Adrenal gland (tissue), 9 donors: ENCODE measurements at regions not wholly inside any gene's neighbourhood (a gene's known extent, or its start where the extent isn't known, plus 50 kb on each side); places are given as distances from the start of the nearest gene placed in this dataset.

Experiments
- DNase-seq, 7 donors: peaks; one replicate each; pipeline ENCODE4 v3.0.0-alpha.2; 2019 to 2020
- H3K27ac ChIP-seq, 5 donors: fragments of 200-600 bp; sonication (generic) in 4 of 5; 1 replicate in 3 of 5; 2 replicates in 2 of 5; pipeline versions ENCODE4 v1.5.1 to v1.8.0; 2016 to 2020; ENCODE audit warnings: mild to moderate bottlenecking in 1 of 5
- H3K27me3 ChIP-seq: fragments of 200-600 bp; 2 replicates; pipeline ENCODE4 v1.8.0; 2021
- H3K36me3 ChIP-seq, 2 donors: fragments of 200-600 bp; replicated peaks in 1 of 2; 1 replicate in 1 of 2; 2 replicates in 1 of 2; pipeline versions ENCODE4 v1.5.1 to v1.8.0; 2018 to 2022
- H3K4me1 ChIP-seq, 2 donors: fragments of 200-600 bp; replicated peaks in 1 of 2; 1 replicate in 1 of 2; 2 replicates in 1 of 2; pipeline versions ENCODE4 v1.5.1 to v1.8.0; 2018 to 2021
- H3K4me3 ChIP-seq, 4 donors: fragments of 200-600 bp; sonication (generic) in 3 of 4; one replicate each; pipeline ENCODE4 v1.5.1; 2016 to 2018
- H3K9me3 ChIP-seq, 3 donors: fragments of 200-600 bp; sonication (generic) in 1 of 3; replicated peaks in 1 of 3; 1 replicate in 2 of 3; 2 replicates in 1 of 3; pipeline versions ENCODE4 v1.5.1 to v1.8.0; 2016 to 2021
- POLR2A ChIP-seq, 2 donors: fragments of 450-650 bp; IDR thresholded peaks; one replicate each; pipeline ENCODE4 v1.6.1; 2017; ENCODE audit warnings: antibody characterized with exemption in 2 of 2, mild to moderate bottlenecking in 2 of 2, moderate library complexity in 1 of 2
- WGBS, 4 donors: extraction: QIAGEN DNeasy Blood & Tissue Kit in 2 of 4; methylation state at CpG; one replicate each; pipeline versions ENCODE4 v1.1.5 to v1.1.7; 2013 to 2017; 5-methylcytosine and 5-hydroxymethylcytosine counted together
- intact Hi-C, 2 donors: fragments of 100-400 bp; cut with DNase I; formaldehyde crosslinking; loops; one replicate each; pipeline versions ENCODE4 v1.14.1 to v1.15.0; 2022 to 2023
- TF ChIP-seq, protein P1 (sequence below), 6 experiments: fragments of 450-650 bp in 4 of 6; fragments of 200-600 bp in 2 of 6; sonication (generic) in 1 of 6; IDR thresholded peaks; 1 replicate in 5 of 6; 2 replicates in 1 of 6; pipeline versions ENCODE4 v1.5.1 to v1.8.0; 2016 to 2021; ENCODE audit warnings: antibody characterized with exemption in 6 of 6, mild to moderate bottlenecking in 2 of 6, moderate library complexity in 1 of 6
- donor health status: healthy with polysubstance abuse.
- donor health status: Bipolar disorder and iron deficiency.
- donor health status: DM: yes; HTN: yes; CAD: no.
- donor health status: DM: no; HTN: no; CAD: no.
- donor health status: DM: no; HTN: no; CAD: no.

GRCh38 chr1:169005776-169006175 is 100.7 kb upstream of the ATP1B1 start:
- H3K4me3 ChIP-seq: no peak overlapping the region
- no peaks in the 10 kb centered on the region for H3K36me3 ChIP-seq
- no peaks in the 10 kb centered on the region for H3K27me3 ChIP-seq
- WGBS, 4 donors: 83 to 96% (median 88%) methylated on average over 4 of the region's 4 CpGs
- H3K9me3 ChIP-seq: no peaks in the 10 kb centered on the region
- peaks cover 0 to 13% of the 10 kb centered on the region in 2 donors for H3K4me1 ChIP-seq
- no peak for TF ChIP-seq POLR2A (IDR thresholded peaks at IDR 0.05)
- TF ChIP-seq, protein P1, sequence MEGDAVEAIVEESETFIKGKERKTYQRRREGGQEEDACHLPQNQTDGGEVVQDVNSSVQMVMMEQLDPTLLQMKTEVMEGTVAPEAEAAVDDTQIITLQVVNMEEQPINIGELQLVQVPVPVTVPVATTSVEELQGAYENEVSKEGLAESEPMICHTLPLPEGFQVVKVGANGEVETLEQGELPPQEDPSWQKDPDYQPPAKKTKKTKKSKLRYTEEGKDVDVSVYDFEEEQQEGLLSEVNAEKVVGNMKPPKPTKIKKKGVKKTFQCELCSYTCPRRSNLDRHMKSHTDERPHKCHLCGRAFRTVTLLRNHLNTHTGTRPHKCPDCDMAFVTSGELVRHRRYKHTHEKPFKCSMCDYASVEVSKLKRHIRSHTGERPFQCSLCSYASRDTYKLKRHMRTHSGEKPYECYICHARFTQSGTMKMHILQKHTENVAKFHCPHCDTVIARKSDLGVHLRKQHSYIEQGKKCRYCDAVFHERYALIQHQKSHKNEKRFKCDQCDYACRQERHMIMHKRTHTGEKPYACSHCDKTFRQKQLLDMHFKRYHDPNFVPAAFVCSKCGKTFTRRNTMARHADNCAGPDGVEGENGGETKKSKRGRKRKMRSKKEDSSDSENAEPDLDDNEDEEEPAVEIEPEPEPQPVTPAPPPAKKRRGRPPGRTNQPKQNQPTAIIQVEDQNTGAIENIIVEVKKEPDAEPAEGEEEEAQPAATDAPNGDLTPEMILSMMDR (IDR thresholded peaks at IDR 0.05): no peak
- no peak overlapping the region for H3K27ac ChIP-seq
- no peak for DNase-seq
- intact Hi-C loops: no loop called here

DNA sequence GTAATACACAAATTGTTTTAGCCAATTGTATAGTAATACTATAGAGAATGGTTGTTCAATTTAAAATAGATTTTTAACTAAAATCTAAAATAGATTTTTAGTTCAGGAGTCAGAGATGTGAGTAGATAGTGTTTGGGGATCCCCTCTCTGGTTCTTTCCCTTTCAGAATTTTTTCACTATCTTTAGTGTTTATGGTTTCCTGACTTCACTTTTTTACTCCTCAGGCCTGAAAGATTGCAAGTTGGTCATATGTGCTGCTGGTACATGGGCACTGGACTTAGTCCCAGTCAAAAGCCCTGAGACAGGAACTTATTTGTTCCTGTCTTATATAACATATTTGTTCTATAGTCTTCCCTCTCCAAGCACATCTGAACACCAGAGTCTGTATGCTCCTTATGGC is 96.8 kb upstream of the ATP1B1 start:
- Histone ChIP-seq H3K36me3 (no peaks in the 10 kb centered on the region), H3K4me3 (no peak overlapping the region), H3K27ac (no peak overlapping the region), H3K4me1 (peaks cover 0 to 2% of the 10 kb centered on the region in 2 donors), H3K9me3 (no peaks in the 10 kb centered on the region), H3K27me3 (no peaks in the 10 kb centered on the region)
- no peak for DNase-seq
- TF ChIP-seq POLR2A (IDR thresholded peaks at IDR 0.05): no peak
- TF ChIP-seq, protein P1 (IDR thresholded peaks at IDR 0.05): no peak
- intact Hi-C loops: no loop called here

DNA sequence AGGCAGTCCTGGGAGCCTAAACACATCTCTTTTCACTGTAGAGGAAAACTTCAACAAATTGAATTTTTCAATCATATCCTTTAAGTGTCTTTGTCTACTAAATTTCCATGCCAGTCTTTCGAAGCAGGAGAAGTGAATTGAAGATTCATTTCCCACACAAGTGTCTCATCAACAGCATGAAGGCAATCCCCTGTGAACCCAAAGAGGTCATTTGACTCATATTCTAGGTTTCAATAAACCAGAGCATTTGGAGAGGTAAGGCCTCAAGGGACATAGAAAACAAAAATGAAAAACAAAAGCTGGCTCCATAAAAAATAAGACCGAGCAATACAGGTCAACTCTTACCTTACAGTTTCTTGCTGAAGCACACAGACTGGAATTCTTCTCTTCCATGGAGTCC is 94.1 kb upstream of the ATP1B1 start:
- intact Hi-C loops: no loop called here

DNA sequence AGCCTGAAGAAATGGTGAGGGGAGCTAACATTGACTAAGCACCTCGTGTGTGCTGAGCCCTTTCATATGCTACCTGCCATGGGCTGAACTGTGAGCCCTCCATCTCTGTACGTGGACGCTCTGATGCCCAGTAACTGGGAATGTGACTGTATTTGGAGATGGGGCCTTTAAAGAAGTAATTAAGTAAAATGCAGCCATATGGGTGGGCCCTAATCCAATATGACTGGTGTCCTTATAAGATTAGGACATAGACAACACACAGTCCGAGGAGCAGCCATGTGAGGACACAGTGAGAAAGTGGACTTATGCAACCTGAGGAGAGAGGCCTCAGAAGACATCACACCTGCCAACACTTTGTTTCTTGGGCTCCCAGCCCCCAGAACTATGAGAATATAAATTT is 92.7 kb upstream of the ATP1B1 start:
- H3K9me3 ChIP-seq: no peaks in the 10 kb centered on the region
- H3K36me3 ChIP-seq: no peaks in the 10 kb centered on the region
- no peaks in the 10 kb centered on the region for H3K27me3 ChIP-seq
- no peak overlapping the region for H3K27ac ChIP-seq
- intact Hi-C loops: no loop called here
- TF ChIP-seq POLR2A (IDR thresholded peaks at IDR 0.05): no peak
- TF ChIP-seq, protein P1 (IDR thresholded peaks at IDR 0.05): no peak
- H3K4me3 ChIP-seq: no peak overlapping the region
- H3K4me1 ChIP-seq: no peaks in the 10 kb centered on the region
- WGBS, 4 donors: 92 to 95% (median 94%) methylated on average over 4 of the region's 4 CpGs
- DNase-seq: no peak

More for the DNA sequence above, 94.1 kb upstream of the ATP1B1 start:
- DNase-seq: no peak
- TF ChIP-seq, protein P1 (IDR thresholded peaks at IDR 0.05): no peak
- no peak for TF ChIP-seq POLR2A (IDR thresholded peaks at IDR 0.05)
- Histone ChIP-seq H3K36me3 (no peaks in the 10 kb centered on the region), H3K27ac (no peak overlapping the region), H3K9me3 (no peaks in the 10 kb centered on the region), H3K4me1 (no peaks in the 10 kb centered on the region), H3K4me3 (no peak overlapping the region), H3K27me3 (no peaks in the 10 kb centered on the region)
- WGBS, 4 donors: 83 to 97% (median 90%) methylated on average over 2 of the region's 2 CpGs
